ENCODE measurements at regions not wholly inside any gene's neighbourhood (a gene's known extent, or its start where the extent isn't known, plus 50 kb on each side); places are given as distances from the start of the nearest gene placed in this dataset.

GRCh38 chr21:38733972-38734546, 71.7 kb upstream of the ETS2 start:
- in situ Hi-C loops (cut with HindIII; ENCODE audit: extremely low pct_ligation_motif_present, low pct_unique_long_range_greater_than_20kb) = loop anchor here (5.0 kb wide), 1 partner anchor 403 kb away; no protein-coding TSS in a partner anchor
- no peaks in the 10 kb centered on the region for H3K36me3 ChIP-seq (replicated peaks in 1 of 2; ENCODE audit: control insufficient read depth in 1 of 2, insufficient read depth in 2 of 2, low read length in 2 of 2)
- H3K27ac ChIP-seq (ENCODE audit: extremely low read length, insufficient read depth, low read length) = no peak overlapping the region
- H3K9me3 ChIP-seq (ENCODE audit: low read length) = no peaks in the 10 kb centered on the region
- intact Hi-C loops (cut with micrococcal nuclease; ENCODE audit: unreplicated experiment) = loop anchor here (1.0 to 5.0 kb wide), 6 partner anchors 73 to 406 kb away; no protein-coding TSS in a partner anchor
- no peak overlapping the region for H3K9ac ChIP-seq (ENCODE audit: insufficient read depth, low read depth, low read length)
- H4K20me1 ChIP-seq (ENCODE audit: insufficient read depth, low read length) = no peaks in the 10 kb centered on the region
- ATAC-seq (peak; percentile 85), DNase-seq (ENCODE audit: low spot score) (peak; percentile 61), FAIRE-seq (peak; percentile 83)
- no TSS peak for BruUV-seq (replicated peaks)
- H2AFZ ChIP-seq (ENCODE audit: low read length) = no peak overlapping the region
- H3K4me1 ChIP-seq (ENCODE audit: insufficient read depth, low read length) = peaks cover 31% of the 10 kb centered on the region
- CTCF ChIA-PET (ENCODE audit: low intra/inter-chr PET ratio, low total read pairs) = interaction anchor here (0.7 to 2.0 kb wide), 8 partner anchors 61 to 419 kb away, joined by 3 to 23 read pairs (median 3); no protein-coding TSS in a partner anchor
- no peaks in the 10 kb centered on the region for H3K27me3 ChIP-seq (ENCODE audit: control insufficient read depth in 1 of 2, insufficient read depth in 2 of 2, low read length in 2 of 2)
- H3K79me2 ChIP-seq (ENCODE audit: insufficient read depth, low read length) = no peaks in the 10 kb centered on the region
- peak overlapping the region; percentile 41; the same call in 1 of the 2 replicates for H3K4me2 ChIP-seq (ENCODE audit: low read depth, low read length)
- no peak overlapping the region for H3K4me3 ChIP-seq (replicated peaks in 1 of 3; ENCODE audit: insufficient read depth in 1 of 3, low read depth in 2 of 3, low read length in 3 of 3)
- 36% methylated on average over 30 of the region's 30 CpGs for WGBS (ENCODE audit: low lambda C conversion rate)
- POLR2A ChIA-PET = no interaction called here
- TF ChIP-seq ZNF710 (CRISPR knock-in tag; IDR thresholded peaks at IDR 0.05; ENCODE audit: borderline replicate concordance) = no peak
- TF ChIP-seq AKNA (CRISPR knock-in tag; IDR thresholded peaks at IDR 0.05; ENCODE audit: borderline replicate concordance) = no peak
- no peak for TF ChIP-seq NONO (IDR thresholded peaks at IDR 0.05)
- TF ChIP-seq NONO (CRISPR knock-in tag; conservative IDR thresholded peaks at IDR 0.05) = 0 out of 2 replicates have a peak, but pooled peaks have one; percentile 23
- TF ChIP-seq PHF8 (CRISPR knock-in tag; IDR thresholded peaks at IDR 0.05) = no peak
- TF ChIP-seq ZFP82 (CRISPR knock-in tag; IDR thresholded peaks at IDR 0.05; ENCODE audit: borderline replicate concordance) = no peak
- 0 out of 2 replicates have a peak, but pooled peaks have one; percentile 23 for TF ChIP-seq KMT2B (CRISPR knock-in tag; IDR thresholded peaks at IDR 0.05)
- TF ChIP-seq CREB3 (CRISPR knock-in tag; IDR thresholded peaks at IDR 0.05) = no peak
- peak; percentile 96 for TF ChIP-seq CTCF (CRISPR knock-in tag; IDR thresholded peaks at IDR 0.05)
- TF ChIP-seq ZNF260 (CRISPR knock-in tag; IDR thresholded peaks at IDR 0.05; ENCODE audit: borderline replicate concordance, low read depth) = no peak
- 0 out of 2 replicates have a peak, but pooled peaks have one; percentile 21 for TF ChIP-seq ZNF263 (CRISPR knock-in tag; IDR thresholded peaks at IDR 0.05)
